ENCODE measurements at regions not wholly inside any gene's neighbourhood (a gene's known extent, or its start where the extent isn't known, plus 50 kb on each side); places are given as distances from the start of the nearest gene placed in this dataset.

DNA sequence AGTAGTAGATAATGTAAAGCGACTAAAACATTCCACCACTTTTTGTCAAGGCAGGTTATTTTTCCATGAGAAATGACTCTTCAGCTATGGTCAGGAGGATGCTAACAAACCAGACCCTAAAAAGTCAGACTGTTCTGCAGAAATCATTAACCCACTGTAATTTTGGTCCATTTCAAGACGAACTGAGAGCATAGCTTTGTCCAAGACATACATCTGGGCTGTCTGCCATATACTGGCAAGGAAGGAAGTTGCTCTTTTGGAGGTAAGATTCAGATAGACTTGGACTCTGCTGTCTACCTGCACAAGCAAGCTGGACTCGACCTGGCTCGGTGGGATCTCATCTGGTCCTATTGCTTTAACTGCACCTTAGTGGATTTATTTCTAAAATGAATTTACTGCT is 207.8 kb downstream of the POSTN start:
- TF ChIP-seq, protein P1, sequence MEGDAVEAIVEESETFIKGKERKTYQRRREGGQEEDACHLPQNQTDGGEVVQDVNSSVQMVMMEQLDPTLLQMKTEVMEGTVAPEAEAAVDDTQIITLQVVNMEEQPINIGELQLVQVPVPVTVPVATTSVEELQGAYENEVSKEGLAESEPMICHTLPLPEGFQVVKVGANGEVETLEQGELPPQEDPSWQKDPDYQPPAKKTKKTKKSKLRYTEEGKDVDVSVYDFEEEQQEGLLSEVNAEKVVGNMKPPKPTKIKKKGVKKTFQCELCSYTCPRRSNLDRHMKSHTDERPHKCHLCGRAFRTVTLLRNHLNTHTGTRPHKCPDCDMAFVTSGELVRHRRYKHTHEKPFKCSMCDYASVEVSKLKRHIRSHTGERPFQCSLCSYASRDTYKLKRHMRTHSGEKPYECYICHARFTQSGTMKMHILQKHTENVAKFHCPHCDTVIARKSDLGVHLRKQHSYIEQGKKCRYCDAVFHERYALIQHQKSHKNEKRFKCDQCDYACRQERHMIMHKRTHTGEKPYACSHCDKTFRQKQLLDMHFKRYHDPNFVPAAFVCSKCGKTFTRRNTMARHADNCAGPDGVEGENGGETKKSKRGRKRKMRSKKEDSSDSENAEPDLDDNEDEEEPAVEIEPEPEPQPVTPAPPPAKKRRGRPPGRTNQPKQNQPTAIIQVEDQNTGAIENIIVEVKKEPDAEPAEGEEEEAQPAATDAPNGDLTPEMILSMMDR (IDR thresholded peaks at IDR 0.05): no peak
- no peak for TF ChIP-seq POLR2AphosphoS5 (IDR thresholded peaks at IDR 0.05)
- TF ChIP-seq POLR2A (IDR thresholded peaks at IDR 0.05): no peak
